ENCODE measurements at regions not wholly inside any gene's neighbourhood (a gene's known extent, or its start where the extent isn't known, plus 50 kb on each side); places are given as distances from the start of the nearest gene placed in this dataset.

GRCh38 chr4:56197387-56197786 lies 189.9 kb downstream of the AASDH start:
- no peak for TF ChIP-seq GLIS3 (CRISPR knock-in tag; IDR thresholded peaks at IDR 0.05)
- no peak for TF ChIP-seq PATZ1 (CRISPR knock-in tag; IDR thresholded peaks at IDR 0.05; ENCODE audit: borderline replicate concordance)
- TF ChIP-seq CSDC2 (CRISPR knock-in tag; IDR thresholded peaks at IDR 0.05), result no peak
- no peak for TF ChIP-seq RARB (CRISPR knock-in tag; IDR thresholded peaks at IDR 0.05)
- no peak for TF ChIP-seq ARNTL (CRISPR knock-in tag; IDR thresholded peaks at IDR 0.05; ENCODE audit: borderline replicate concordance, low read depth)
- TF ChIP-seq ZNF70 (CRISPR knock-in tag; IDR thresholded peaks at IDR 0.05), result no peak
- TF ChIP-seq CREB5 (CRISPR knock-in tag; IDR thresholded peaks at IDR 0.05; ENCODE audit: low read depth), result no peak
- TF ChIP-seq ZFP3 (CRISPR knock-in tag; IDR thresholded peaks at IDR 0.05), result no peak
- TF ChIP-seq ISL1 (CRISPR knock-in tag; IDR thresholded peaks at IDR 0.05), result no peak
